IMR-90 (cell line): ENCODE measurements at regions not wholly inside any gene's neighbourhood (a gene's known extent, or its start where the extent isn't known, plus 50 kb on each side); places are given as distances from the start of the nearest gene placed in this dataset.

ENCODE experiments used
- ATAC-seq: fragments of 200-7000 bp; cut with Tn5 transposase; 2 replicates; pipeline ENCODE4 v1.9.1; 2020; ENCODE audit warnings: low read depth, mild to moderate bottlenecking, moderate library complexity
- BruUV-seq: library from RNA; stranded (reverse); fragments of 400-500 nt; replicated peaks from 2 replicates; lab custom pipeline; 2021; lab: Mats Ljungman, UMichigan
- CTCF ChIA-PET: fragments of 300-600 bp; formaldehyde crosslinking; extraction: SDS; loops from one replicate; lab custom pipeline; 2021; ENCODE audit warnings: antibody characterized with exemption; lab: Yijun Ruan, JAX
- POLR2A ChIA-PET: fragments of 300-600 bp; sonication (Branson Sonifier 250); formaldehyde crosslinking; loops from one replicate; lab custom pipeline; 2022; ENCODE audit warnings: antibody characterized with exemption; ENCODE audit not compliant: unreplicated experiment; lab: Charles Lee
- DNase-seq: peaks from one replicate; pipeline ENCODE4 v3.0.0; 2013
- H2AFZ ChIP-seq: replicated peaks from 2 replicates; pipeline ENCODE3; 2013; ENCODE audit warnings: low read length, mild to moderate bottlenecking; ENCODE audit not compliant: poor library complexity
- H2AK5ac ChIP-seq: 2 replicates; pipeline ENCODE4 v1.6.1; 2013; ENCODE audit warnings: low read depth, low read length, inconsistent platforms
- H2AK9ac ChIP-seq: replicated peaks from 2 replicates; pipeline ENCODE3; 2013; ENCODE audit warnings: mild to moderate bottlenecking, low read depth, low read length, moderate library complexity; ENCODE audit not compliant: poor library complexity
- H2BK120ac ChIP-seq: 2 replicates; pipeline ENCODE4 v1.6.1; 2013; ENCODE audit warnings: low read depth, low read length, inconsistent platforms
- H2BK15ac ChIP-seq: 3 replicates; pipeline ENCODE4 v1.6.1; 2013; ENCODE audit warnings: low read depth, low read length, inconsistent platforms
- H2BK20ac ChIP-seq: 2 replicates; pipeline ENCODE4 v1.6.1; 2013; ENCODE audit warnings: low read depth, mild to moderate bottlenecking, inconsistent platforms, low read length, moderate library complexity
- H2BK5ac ChIP-seq: 2 replicates; pipeline ENCODE4 v1.6.1; 2013; ENCODE audit warnings: mild to moderate bottlenecking, low read depth, low read length, inconsistent platforms; ENCODE audit not compliant: poor library complexity, severe bottlenecking
- H3K14ac ChIP-seq: replicated peaks from 2 replicates; pipeline ENCODE4 v1.6.1; 2013; ENCODE audit warnings: low read depth, low read length, inconsistent platforms
- H3K18ac ChIP-seq: 2 replicates; pipeline ENCODE4 v1.6.1; 2013; ENCODE audit warnings: low read depth, low read length, control low read depth
- H3K23ac ChIP-seq: 2 replicates; pipeline ENCODE4 v1.6.1; 2013; ENCODE audit warnings: low read depth, low read length, inconsistent platforms
- H3K27ac ChIP-seq: 2 replicates; pipeline ENCODE4 v1.5.1; 2013; ENCODE audit warnings: mild to moderate bottlenecking, control low read depth, low read length; ENCODE audit not compliant: insufficient read depth
- H3K27me3 ChIP-seq: 2 replicates; pipeline ENCODE4 v1.6.1; 2013; ENCODE audit warnings: low read length; ENCODE audit not compliant: control insufficient read depth, insufficient read depth
- H3K36me3 ChIP-seq: 2 replicates; pipeline ENCODE4 v1.6.1; 2013; ENCODE audit warnings: low read length, mixed read lengths; ENCODE audit not compliant: control insufficient read depth, insufficient read depth
- H3K4ac ChIP-seq: 2 replicates; pipeline ENCODE4 v1.6.1; 2013; ENCODE audit warnings: low read depth, low read length, inconsistent platforms
- H3K4me1 ChIP-seq: 2 replicates; pipeline ENCODE4 v1.6.1; 2013; ENCODE audit warnings: low read length, mixed read lengths; ENCODE audit not compliant: control insufficient read depth, insufficient read depth
- H3K4me2 ChIP-seq: 2 replicates; pipeline ENCODE4 v1.6.1; 2013; ENCODE audit warnings: low read depth, mild to moderate bottlenecking, control low read depth, low read length, moderate library complexity
- H3K4me3 ChIP-seq: 2 replicates; pipeline ENCODE4 v1.5.1; 2013; ENCODE audit warnings: low read depth, mild to moderate bottlenecking, control low read depth, low read length, moderate library complexity; ENCODE audit not compliant: insufficient read depth
- H3K56ac ChIP-seq: 2 replicates; pipeline ENCODE4 v1.6.1; 2013; ENCODE audit warnings: low read length, inconsistent platforms; ENCODE audit not compliant: insufficient read depth; ENCODE audit errors: extremely low read depth
- H3K79me1 ChIP-seq, 2 experiments: 2 replicates each; pipeline ENCODE4 v1.6.1; 2013; ENCODE audit warnings: low read length in 2 of 2, inconsistent platforms in 1 of 2, low read depth in 1 of 2
- H3K9ac ChIP-seq: 2 replicates; pipeline ENCODE4 v1.6.1; 2013; ENCODE audit warnings: low read depth, low read length, control low read depth
- H3K9me1 ChIP-seq: 2 replicates; pipeline ENCODE4 v1.6.1; 2013; ENCODE audit warnings: low read length, inconsistent platforms; ENCODE audit not compliant: insufficient read depth
- H3K9me3 ChIP-seq: 2 replicates; pipeline ENCODE4 v1.6.1; 2013; ENCODE audit warnings: low read length; ENCODE audit not compliant: control insufficient read depth, insufficient read depth
- H4K20me1 ChIP-seq: 2 replicates; pipeline ENCODE4 v1.6.1; 2013; ENCODE audit warnings: low read length, inconsistent platforms; ENCODE audit not compliant: insufficient read depth
- H4K5ac ChIP-seq: 2 replicates; pipeline ENCODE4 v1.6.1; 2013; ENCODE audit warnings: mild to moderate bottlenecking, low read depth, low read length, control low read depth
- H4K8ac ChIP-seq, 2 experiments: 2 replicates each; pipeline ENCODE4 v1.6.1; 2013; ENCODE audit warnings: low read depth in 2 of 2, low read length in 2 of 2, control low read depth in 1 of 2, inconsistent platforms in 1 of 2
- H4K91ac ChIP-seq: 2 replicates; pipeline ENCODE4 v1.6.1; 2013; ENCODE audit warnings: low read depth, low read length, inconsistent platforms; ENCODE audit not compliant: insufficient read depth
- CEBPB ChIP-seq: IDR thresholded peaks from 2 replicates; pipeline ENCODE4 v1.6.1; 2012; ENCODE audit warnings: low read depth, low read length, improper control_type of control experiment
- CHD1 ChIP-seq: IDR thresholded peaks from 2 replicates; pipeline ENCODE4 v1.6.1; 2012; ENCODE audit warnings: low read depth, low read length, improper control_type of control experiment
- FOS ChIP-seq: fragments of 150-350 bp; IDR thresholded peaks from 2 replicates; pipeline ENCODE4 v1.6.1; 2016; ENCODE audit warnings: low read depth, low read length
- MAFK ChIP-seq: IDR thresholded peaks from 2 replicates; pipeline ENCODE4 v1.6.1; 2012; ENCODE audit warnings: low read depth, low read length, improper control_type of control experiment
- RFX5 ChIP-seq: IDR thresholded peaks from 2 replicates; pipeline ENCODE4 v1.8.0; 2012; ENCODE audit warnings: low read depth, mild to moderate bottlenecking, low read length, moderate library complexity
- WGBS, 2 experiments: methylation state at CpG; one replicate each; pipeline versions ENCODE4 v1.1.5 to v1.1.7; 2013; ENCODE audit warnings: missing lambda C conversion rate in 2 of 2; ENCODE audit not compliant: insufficient read length in 1 of 2; ENCODE audit errors: extremely low coverage in 2 of 2; 5-methylcytosine and 5-hydroxymethylcytosine counted together
- dilution Hi-C: fragments of 300-500 bp; cut with HindIII; formaldehyde crosslinking; loops from one replicate; pipeline ENCODE4 v1.14.3; 2018; ENCODE audit warnings: low sequenced_read_pairs; ENCODE audit not compliant: unreplicated experiment
- in situ Hi-C: fragments of 300-500 bp; cut with MboI; formaldehyde crosslinking; loops from 3 replicates; pipeline ENCODE4 v1.14.3; 2019; ENCODE audit warnings: low sequenced_read_pairs, inconsistent platforms, mixed read lengths
- intact Hi-C: fragments of 100-400 bp; cut with micrococcal nuclease; formaldehyde crosslinking; loops from 2 replicates; pipeline ENCODE4 v1.10.0; 2022
- TF ChIP-seq, protein P1 (sequence below): fragments of 150-350 bp; IDR thresholded peaks from 2 replicates; pipeline ENCODE4 v1.6.1; 2016; ENCODE audit warnings: low read depth, mild to moderate bottlenecking, low read length, moderate library complexity, borderline replicate concordance

DNA sequence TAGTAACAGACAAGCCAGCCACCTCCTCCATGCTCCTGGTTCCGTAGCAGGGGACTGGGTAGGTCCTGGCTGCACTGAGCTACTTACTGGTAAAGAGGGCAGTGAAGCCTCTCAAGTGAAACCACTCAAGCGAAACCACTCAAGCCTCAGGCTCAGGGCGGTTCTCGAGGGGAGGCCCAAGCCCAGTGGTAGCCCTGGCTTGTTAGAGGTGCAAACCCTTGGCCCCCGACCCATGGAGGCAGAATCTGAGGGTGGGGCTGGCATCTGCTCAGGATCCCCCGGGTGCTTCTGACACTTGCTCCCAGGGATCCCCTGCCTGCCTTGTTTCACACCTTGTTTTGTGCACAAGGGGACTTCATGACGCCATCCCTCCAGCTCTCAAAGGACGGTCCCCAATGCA, 76.5 kb upstream of the OLFM1 start:
- no peaks in the 10 kb centered on the region for H3K4me1 ChIP-seq
- ChIA-PET POLR2A (no interaction called here), CTCF (no interaction called here)
- ATAC-seq, result no peak
- no peak overlapping the region for H3K27ac ChIP-seq
- no peak overlapping the region for H3K56ac ChIP-seq
- no peak overlapping the region for H2BK20ac ChIP-seq
- WGBS, 2 experiments, result 61% methylated on average over 5 of the region's 8 CpGs; no CpG with 5 or more reads in 1 of the 2 experiments
- H3K4me3 ChIP-seq, result no peak overlapping the region
- H3K23ac ChIP-seq, result no peak overlapping the region
- no TSS peak for BruUV-seq
- peaks cover 7% of the 10 kb centered on the region; the same call in 1 of the 2 replicates for H3K27me3 ChIP-seq
- dilution Hi-C loops (no loop called here), intact Hi-C loops (no loop called here), in situ Hi-C loops (no loop called here)
- no peak overlapping the region for H2AFZ ChIP-seq
- no peak overlapping the region for H3K14ac ChIP-seq
- H3K79me1 ChIP-seq, result no peaks in the 10 kb centered on the region
- no peak overlapping the region for H4K5ac ChIP-seq
- H2BK15ac ChIP-seq, result no peak overlapping the region
- H3K9me3 ChIP-seq, result peaks cover 3% of the 10 kb centered on the region; the same call in 1 of the 2 replicates
- no peak overlapping the region for H3K18ac ChIP-seq
- H3K4me2 ChIP-seq, result no peak overlapping the region
- no peak overlapping the region for H2BK5ac ChIP-seq
- no peaks in the 10 kb centered on the region for H4K20me1 ChIP-seq
- TF ChIP-seq CHD1 (no peak), RFX5 (no peak), FOS (no peak), CEBPB (no peak), MAFK (no peak)
- TF ChIP-seq, protein P1, sequence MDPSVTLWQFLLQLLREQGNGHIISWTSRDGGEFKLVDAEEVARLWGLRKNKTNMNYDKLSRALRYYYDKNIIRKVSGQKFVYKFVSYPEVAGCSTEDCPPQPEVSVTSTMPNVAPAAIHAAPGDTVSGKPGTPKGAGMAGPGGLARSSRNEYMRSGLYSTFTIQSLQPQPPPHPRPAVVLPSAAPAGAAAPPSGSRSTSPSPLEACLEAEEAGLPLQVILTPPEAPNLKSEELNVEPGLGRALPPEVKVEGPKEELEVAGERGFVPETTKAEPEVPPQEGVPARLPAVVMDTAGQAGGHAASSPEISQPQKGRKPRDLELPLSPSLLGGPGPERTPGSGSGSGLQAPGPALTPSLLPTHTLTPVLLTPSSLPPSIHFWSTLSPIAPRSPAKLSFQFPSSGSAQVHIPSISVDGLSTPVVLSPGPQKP, result no peak
- H2BK120ac ChIP-seq, result no peak overlapping the region
- H2AK9ac ChIP-seq, result no peak overlapping the region
- H4K91ac ChIP-seq, result no peak overlapping the region
- no peak for DNase-seq
- no peak overlapping the region for H3K9ac ChIP-seq
- no peaks in the 10 kb centered on the region for H3K36me3 ChIP-seq
- H4K8ac ChIP-seq, result no peak overlapping the region
- no peaks in the 10 kb centered on the region for H3K9me1 ChIP-seq
- H3K4ac ChIP-seq, result no peak overlapping the region
- H2AK5ac ChIP-seq, result no peak overlapping the region
